GM12865 (cell line): ENCODE measurements at regions not wholly inside any gene's neighbourhood (a gene's known extent, or its start where the extent isn't known, plus 50 kb on each side); places are given as distances from the start of the nearest gene placed in this dataset.

ENCODE experiments used
- DNase-seq: peaks from one replicate; pipeline ENCODE4 v3.0.0; 2010; ENCODE audit warnings: low read depth
- H3K4me3 ChIP-seq: 2 replicates; pipeline ENCODE4 v1.5.1; 2011; ENCODE audit warnings: mild to moderate bottlenecking, low read depth, low read length, control low read depth
- CTCF ChIP-seq: IDR thresholded peaks from 2 replicates; pipeline ENCODE4 v1.5.1; 2011; ENCODE audit warnings: low read length, control low read depth, low read depth, inconsistent platforms; ENCODE audit not compliant: insufficient read depth; ENCODE audit errors: missing control alignments

- no peak for TF ChIP-seq CTCF
- no peak overlapping the region for H3K4me3 ChIP-seq
- no peak for DNase-seq
Observed at GRCh38 chr5:98492258-98492657, 281.2 kb upstream of the RGMB start.

DNA sequence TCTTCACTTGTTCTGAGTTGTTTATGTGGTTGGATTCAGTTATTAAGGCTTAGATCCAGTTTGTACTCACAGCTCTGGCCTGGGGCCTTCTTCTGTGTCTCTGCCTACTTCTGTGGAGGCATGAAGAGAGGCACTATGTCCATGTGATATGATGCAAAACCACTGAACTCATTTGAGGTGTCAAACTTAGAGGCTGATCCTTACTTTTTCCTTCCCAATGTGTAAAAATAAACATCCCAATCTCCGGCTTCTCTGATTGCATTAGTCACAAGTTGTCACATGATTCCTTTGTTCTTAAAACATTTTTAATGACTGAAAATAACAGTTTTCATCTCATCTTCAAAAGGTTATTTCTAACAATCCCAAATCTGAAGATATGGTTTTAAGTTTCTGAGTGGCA lies 276.0 kb upstream of the RGMB start:
- no peak for DNase-seq
- TF ChIP-seq CTCF = no peak
- H3K4me3 ChIP-seq = no peak overlapping the region

GRCh38 chr5:98498028-98498427 lies 275.4 kb upstream of the RGMB start:
- TF ChIP-seq CTCF = no peak
- DNase-seq = no peak
- H3K4me3 ChIP-seq = no peak overlapping the region

DNA sequence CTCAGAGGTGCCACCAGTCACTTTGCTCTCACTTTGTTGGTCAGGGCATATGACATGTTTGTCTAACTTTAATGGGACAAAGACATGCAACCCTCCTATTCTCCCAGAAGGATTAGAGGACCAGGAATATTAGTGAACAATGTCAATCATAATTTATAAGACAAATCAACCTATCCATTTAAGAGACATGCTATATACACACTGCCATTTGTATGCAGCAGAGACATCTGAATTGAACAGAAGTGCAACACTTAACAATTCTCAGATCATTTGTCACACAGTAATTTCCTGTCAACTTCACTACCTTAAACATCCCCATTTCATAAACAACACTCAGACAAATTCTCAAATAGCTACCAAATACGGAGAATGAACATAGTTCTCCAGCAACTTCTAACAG lies 273.6 kb upstream of the RGMB start:
- DNase-seq = no peak
- no peak for TF ChIP-seq CTCF
- H3K4me3 ChIP-seq = no peak overlapping the region

DNA sequence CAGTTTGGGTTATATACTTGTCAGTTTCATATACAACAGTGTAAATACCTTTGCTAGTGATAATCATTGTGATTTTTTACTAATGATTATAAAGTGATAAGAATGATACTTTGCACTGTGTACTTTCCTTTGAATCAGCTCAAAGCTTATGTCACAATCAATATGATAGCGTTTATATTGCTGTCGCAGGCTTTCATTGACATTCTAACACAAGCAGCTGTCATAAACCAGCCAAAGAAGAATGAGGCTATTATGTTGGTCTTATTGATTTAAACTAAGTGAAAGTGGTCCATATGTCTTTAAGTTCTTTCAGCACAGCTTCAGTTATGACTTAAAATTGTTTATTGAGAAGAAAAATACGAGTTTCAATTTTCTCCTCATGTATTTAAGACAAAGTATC lies 272.7 kb upstream of the RGMB start:
- DNase-seq = no peak
- TF ChIP-seq CTCF = no peak
- H3K4me3 ChIP-seq = no peak overlapping the region

DNA sequence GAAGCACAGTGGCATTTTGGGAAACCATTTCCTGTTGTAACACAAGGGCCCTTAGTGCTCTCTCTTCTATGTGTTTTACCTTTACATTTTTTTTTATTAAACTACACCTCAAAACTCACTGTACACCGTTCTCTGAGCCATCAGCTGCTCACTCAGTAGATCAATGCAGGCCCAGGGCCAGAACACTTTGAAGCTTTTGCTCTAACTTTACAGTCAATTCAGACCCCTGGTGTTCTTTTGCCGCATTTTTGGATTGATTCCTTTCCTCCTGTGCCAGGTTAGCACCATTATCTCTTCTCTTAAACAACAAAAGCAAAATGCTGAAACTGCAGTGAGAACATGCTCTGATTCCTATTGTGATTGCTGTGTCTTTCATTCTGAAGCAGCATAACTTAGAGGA lies 269.8 kb upstream of the RGMB start:
- DNase-seq = no peak
- no peak for TF ChIP-seq CTCF

DNA sequence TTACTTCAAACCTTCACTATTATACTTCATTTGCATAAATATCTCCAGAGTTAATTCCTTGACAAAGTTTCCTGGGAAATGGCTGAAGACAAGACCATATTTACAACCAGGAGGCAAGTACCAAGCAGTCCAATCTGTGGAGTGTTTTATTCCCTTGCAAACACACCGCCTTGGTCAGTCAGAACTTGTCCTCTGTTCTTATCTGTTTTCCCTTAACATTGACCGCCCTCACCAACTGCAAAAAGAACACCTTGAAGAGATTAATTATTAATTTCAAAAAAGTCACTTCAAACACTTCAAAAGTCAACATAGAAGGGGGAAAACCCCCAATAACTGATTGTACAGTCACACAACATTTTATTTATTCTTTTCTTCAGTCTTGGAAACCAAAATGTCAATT lies 269.0 kb upstream of the RGMB start:
- DNase-seq = no peak
- H3K4me3 ChIP-seq = no peak overlapping the region
- no peak for TF ChIP-seq CTCF

More for the DNA sequence above, 269.8 kb upstream of the RGMB start:
- H3K4me3 ChIP-seq = no peak overlapping the region
